GM23338 (cell line): ENCODE measurements at regions not wholly inside any gene's neighbourhood (a gene's known extent, or its start where the extent isn't known, plus 50 kb on each side); places are given as distances from the start of the nearest gene placed in this dataset.

Source experiments
- CTCF ChIP-seq, 2 experiments: fragments of 200-600 bp in 1 of 2; sonication (generic) in 1 of 2; conservative IDR thresholded peaks; 2 replicates each; pipeline versions ENCODE4 v1.5.1 to v1.6.1; 2016 to 2017; ENCODE audit warnings: antibody characterized with exemption in 2 of 2, low read depth in 2 of 2, mild to moderate bottlenecking in 2 of 2, moderate library complexity in 1 of 2
- EZH2 ChIP-seq: fragments of 200-600 bp; sonication (generic); IDR thresholded peaks from one replicate; pipeline ENCODE4 v1.8.0; 2017; ENCODE audit warnings: antibody characterized with exemption, mild to moderate bottlenecking, low read depth; ENCODE audit not compliant: unreplicated experiment
- POLR2AphosphoS5 ChIP-seq: IDR thresholded peaks from 2 replicates; pipeline ENCODE4 v1.6.1; 2016; ENCODE audit warnings: antibody characterized with exemption, low read depth
- ZNF114 ChIP-seq: fragments of 250-450 bp; sonication (Bioruptor Pico); IDR thresholded peaks from 2 replicates; pipeline ENCODE4 v1.5.0; 2020; ENCODE audit warnings: mild to moderate bottlenecking, moderate library complexity
- ZNF331 ChIP-seq: fragments of 250-450 bp; sonication (Bioruptor Pico); IDR thresholded peaks from 2 replicates; pipeline ENCODE4 v1.5.0; 2020; ENCODE audit warnings: low read depth, mild to moderate bottlenecking, moderate library complexity

GRCh38 chr13:109301726-109302125 lies 484.7 kb downstream of the IRS2 start:
- TF ChIP-seq CTCF (conservative IDR thresholded peaks at IDR 0.05; ENCODE audit: low read depth in 2 of 2) (no peak), POLR2AphosphoS5 (no peak), EZH2 (no peak), ZNF331 (CRISPR knock-in tag) (no peak), ZNF114 (CRISPR knock-in tag) (no peak)
